GM19438 (cell line): ENCODE measurements at regions not wholly inside any gene's neighbourhood (a gene's known extent, or its start where the extent isn't known, plus 50 kb on each side); places are given as distances from the start of the nearest gene placed in this dataset.

Experiments
- ATAC-seq: cut with Tn5 transposase; IDR thresholded peaks from one replicate; pipeline ENCODE4 v1.9.1; 2021; ENCODE audit warnings: low read depth; ENCODE audit not compliant: unreplicated experiment

GRCh38 chrX:35743331-35743730, 54.8 kb upstream of the MAGEB16 start:
- ATAC-seq = no peak
